Occipital lobe (tissue), 1 donor: ENCODE measurements at regions not wholly inside any gene's neighbourhood (a gene's known extent, or its start where the extent isn't known, plus 50 kb on each side); places are given as distances from the start of the nearest gene placed in this dataset.
"Not testable (repeated sequence)": the region's sequence is repeated elsewhere in the genome, so short reads cannot be mapped to it uniquely, and the experiment has no call there.

Source experiments
- DNase-seq: peaks from one replicate; lab custom pipeline; 2025; lab: John Stamatoyannopoulos, UW

- DNase-seq: no peak
These were observed 60.3 kb downstream of the EOMES start for GRCh38 chr3:27661797-27662196.

- no peak for DNase-seq
These were observed 62.7 kb downstream of the EOMES start for GRCh38 chr3:27659279-27660021.

- no peak for DNase-seq
These were observed 63.4 kb downstream of the EOMES start for GRCh38 chr3:27658741-27659140.

GRCh38 chr3:27657871-27658270, 64.3 kb downstream of the EOMES start:
- no peak for DNase-seq

GRCh38 chr3:27657404-27657803, 64.7 kb downstream of the EOMES start:
- DNase-seq: no peak

GRCh38 chr3:27656790-27657189, 65.3 kb downstream of the EOMES start:
- no peak for DNase-seq

- DNase-seq: no peak
These were observed 66.6 kb downstream of the EOMES start for GRCh38 chr3:27655547-27655946.

GRCh38 chr3:27653803-27654558, 68.1 kb downstream of the EOMES start:
- no peak for DNase-seq

- DNase-seq: no peak
These were observed 72.8 kb downstream of the EOMES start for GRCh38 chr3:27649277-27649676.

GRCh38 chr3:27646896-27647295, 75.2 kb downstream of the EOMES start:
- DNase-seq: no peak

- no peak for DNase-seq
These were observed 77.2 kb downstream of the EOMES start for GRCh38 chr3:27644941-27645340.

- no peak for DNase-seq
These were observed 78.8 kb downstream of the EOMES start for GRCh38 chr3:27643355-27643754.

- no peak for DNase-seq
These were observed 79.3 kb downstream of the EOMES start for GRCh38 chr3:27642796-27643195.

- DNase-seq: no peak
These were observed 80.1 kb downstream of the EOMES start for GRCh38 chr3:27641888-27642601.

GRCh38 chr3:27641271-27641800, 80.8 kb downstream of the EOMES start:
- DNase-seq: no peak

GRCh38 chr3:27639271-27639670, 82.9 kb downstream of the EOMES start:
- no peak for DNase-seq

- DNase-seq: no peak
These were observed 83.5 kb downstream of the EOMES start for GRCh38 chr3:27638594-27638993.

- DNase-seq: no peak
These were observed 84.7 kb downstream of the EOMES start for GRCh38 chr3:27637346-27637995.

GRCh38 chr3:27635006-27635405, 87.1 kb downstream of the EOMES start:
- not testable (repeated sequence) for DNase-seq

- no peak for DNase-seq
These were observed 88.9 kb downstream of the EOMES start for GRCh38 chr3:27633224-27633545.

GRCh38 chr3:27632431-27633223, 89.5 kb downstream of the EOMES start:
- peak; percentile 29 for DNase-seq
